NOMO-1 treated with DMSO at 0.1 percent for 48 hours (cell line): ENCODE measurements at regions not wholly inside any gene's neighbourhood (a gene's known extent, or its start where the extent isn't known, plus 50 kb on each side); places are given as distances from the start of the nearest gene placed in this dataset.

Source experiments
- DNase-seq: peaks from one replicate; lab custom pipeline; 2025; ENCODE audit not compliant: unreplicated experiment; lab: John Stamatoyannopoulos, UW

DNA sequence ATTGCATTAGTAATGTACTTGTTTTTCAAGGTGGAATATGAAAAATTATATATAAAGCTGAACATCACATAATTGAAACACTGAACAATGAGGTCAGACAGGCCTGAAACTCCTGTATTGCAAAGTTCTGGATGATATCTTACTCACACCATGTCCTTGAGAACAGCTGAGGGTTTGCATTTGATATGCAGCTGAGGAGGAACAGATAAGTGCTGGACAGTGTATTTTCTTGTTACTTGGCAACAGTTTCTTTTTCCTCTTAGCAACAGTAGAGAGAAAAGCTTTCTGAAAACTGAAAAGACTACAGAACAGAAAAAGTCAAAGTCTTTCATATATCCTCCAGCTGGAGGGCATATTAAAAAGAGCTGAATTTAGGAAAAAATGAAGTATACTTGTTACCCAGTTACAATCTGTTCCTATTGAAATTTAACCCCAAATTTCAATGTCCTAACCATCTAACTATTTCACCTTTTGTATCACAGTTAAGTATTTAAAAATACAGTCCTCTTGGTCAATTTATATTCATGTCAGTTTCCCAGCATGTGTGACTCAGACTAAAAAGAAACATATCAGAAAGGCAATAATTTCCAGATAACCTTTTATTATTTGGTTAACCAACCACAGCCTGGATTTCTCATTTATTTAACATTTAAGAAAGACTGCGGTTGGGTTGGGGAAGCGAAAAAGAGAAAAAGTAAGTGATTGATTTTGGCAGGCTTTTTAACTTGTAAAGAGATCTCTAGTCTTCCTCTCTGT lies 733.0 kb upstream of the DPPA4 start:
- DNase-seq, result no peak

- DNase-seq, result no peak
Observed at GRCh38 chr3:110074095-110074494, 736.7 kb upstream of the DPPA4 start.

- DNase-seq, result no peak
Observed at GRCh38 chr3:110077093-110077492, 739.7 kb upstream of the DPPA4 start.

GRCh38 chr3:110093411-110093810 lies 756.1 kb upstream of the DPPA4 start:
- no peak for DNase-seq

DNA sequence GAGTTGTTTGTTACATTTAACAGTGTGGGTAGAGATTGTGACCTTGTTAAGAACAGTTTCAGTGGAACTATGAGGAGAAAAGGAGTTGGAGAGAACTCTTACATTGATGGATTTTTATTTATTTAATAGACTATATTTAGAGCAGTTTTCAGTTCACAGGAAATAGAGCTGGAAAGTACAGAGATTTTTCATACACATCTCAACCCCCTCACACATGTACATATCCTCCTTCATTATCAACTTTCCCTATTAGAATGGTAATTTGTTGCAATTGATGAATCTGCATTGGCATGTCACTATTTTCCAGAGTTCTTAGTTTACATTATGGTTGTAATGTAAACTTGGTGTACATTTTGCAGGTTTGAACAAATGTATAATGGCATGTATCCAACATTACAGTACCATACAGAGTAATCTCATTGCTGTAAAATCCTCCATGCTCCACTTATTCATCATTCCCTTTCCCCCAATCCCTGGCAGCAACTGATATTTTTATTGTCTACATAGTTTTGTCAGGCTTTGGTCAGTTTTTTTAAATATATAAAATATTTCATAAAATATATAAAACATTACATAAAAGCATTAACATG lies 756.6 kb upstream of the DPPA4 start:
- DNase-seq, result no peak

GRCh38 chr3:110099711-110100110 lies 762.4 kb upstream of the DPPA4 start:
- DNase-seq, result no peak

- DNase-seq, result no peak
Observed at GRCh38 chr3:110101361-110101760, 764.0 kb upstream of the DPPA4 start.

DNA sequence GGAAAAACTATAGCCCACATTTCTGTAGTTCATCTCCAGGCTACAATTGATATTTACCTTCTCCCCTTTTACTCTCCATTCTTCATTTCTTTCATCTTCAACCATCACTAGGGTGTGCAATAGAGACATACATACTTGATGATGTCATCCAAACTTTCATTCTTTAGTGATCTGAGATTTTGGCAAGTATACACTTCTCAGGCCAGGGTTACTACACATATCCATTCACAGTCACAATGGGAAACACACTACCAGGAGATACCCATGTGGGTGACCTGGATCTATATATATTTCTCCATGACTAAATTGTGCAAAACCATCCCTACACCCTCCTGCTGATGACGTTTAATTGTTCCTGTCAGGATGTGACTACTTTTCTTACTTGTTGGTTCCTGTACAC lies 769.5 kb upstream of the DPPA4 start:
- no peak for DNase-seq

- DNase-seq, result no peak
Observed at GRCh38 chr3:110123946-110124345, 786.6 kb upstream of the DPPA4 start.

- DNase-seq, result no peak
Observed at GRCh38 chr3:110126065-110126464, 788.7 kb upstream of the DPPA4 start.

GRCh38 chr3:110133971-110134370 lies 796.6 kb upstream of the DPPA4 start:
- DNase-seq, result no peak

DNA sequence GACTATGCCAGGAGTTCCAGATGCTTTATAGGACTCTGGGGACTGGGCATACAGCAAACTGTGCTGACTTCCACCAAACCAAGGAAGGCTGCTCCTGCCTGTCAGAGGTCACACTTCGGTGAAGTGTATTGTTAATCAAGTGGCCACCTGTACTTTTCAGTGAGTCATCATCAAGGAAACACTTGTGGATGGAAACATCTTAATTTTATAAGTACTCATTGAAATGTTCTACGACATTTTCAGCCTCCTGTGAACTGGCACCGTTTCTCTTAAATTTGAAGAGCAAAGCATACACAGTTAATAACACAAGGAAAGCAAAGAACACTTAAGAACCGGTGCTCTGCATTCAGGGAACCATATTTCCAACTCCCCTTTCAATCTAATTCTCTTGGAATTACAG lies 801.7 kb upstream of the DPPA4 start:
- DNase-seq, result no peak

- no peak for DNase-seq
Observed at GRCh38 chr3:110139821-110140220, 802.5 kb upstream of the DPPA4 start.

GRCh38 chr3:110149763-110150162 lies 812.4 kb upstream of the DPPA4 start:
- no peak for DNase-seq

DNA sequence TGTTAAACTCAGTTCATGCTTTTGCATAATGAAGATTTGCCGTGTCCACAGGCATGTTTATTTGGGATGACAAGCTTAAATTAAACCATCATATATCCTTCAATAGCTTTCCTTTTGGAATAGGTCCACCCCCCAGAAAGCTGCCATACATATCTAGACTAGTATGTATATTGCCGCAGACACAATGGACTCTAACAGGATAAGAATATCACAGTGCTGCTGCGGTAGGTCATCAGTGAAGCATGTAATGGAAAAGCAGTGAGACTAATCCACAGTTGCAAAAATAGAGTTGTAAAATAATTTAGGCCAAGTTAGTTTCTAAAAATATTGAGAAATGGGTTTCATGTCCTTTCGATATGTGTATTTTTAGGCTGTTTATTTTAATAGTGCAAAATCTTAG lies 819.9 kb upstream of the DPPA4 start:
- DNase-seq, result no peak

DNA sequence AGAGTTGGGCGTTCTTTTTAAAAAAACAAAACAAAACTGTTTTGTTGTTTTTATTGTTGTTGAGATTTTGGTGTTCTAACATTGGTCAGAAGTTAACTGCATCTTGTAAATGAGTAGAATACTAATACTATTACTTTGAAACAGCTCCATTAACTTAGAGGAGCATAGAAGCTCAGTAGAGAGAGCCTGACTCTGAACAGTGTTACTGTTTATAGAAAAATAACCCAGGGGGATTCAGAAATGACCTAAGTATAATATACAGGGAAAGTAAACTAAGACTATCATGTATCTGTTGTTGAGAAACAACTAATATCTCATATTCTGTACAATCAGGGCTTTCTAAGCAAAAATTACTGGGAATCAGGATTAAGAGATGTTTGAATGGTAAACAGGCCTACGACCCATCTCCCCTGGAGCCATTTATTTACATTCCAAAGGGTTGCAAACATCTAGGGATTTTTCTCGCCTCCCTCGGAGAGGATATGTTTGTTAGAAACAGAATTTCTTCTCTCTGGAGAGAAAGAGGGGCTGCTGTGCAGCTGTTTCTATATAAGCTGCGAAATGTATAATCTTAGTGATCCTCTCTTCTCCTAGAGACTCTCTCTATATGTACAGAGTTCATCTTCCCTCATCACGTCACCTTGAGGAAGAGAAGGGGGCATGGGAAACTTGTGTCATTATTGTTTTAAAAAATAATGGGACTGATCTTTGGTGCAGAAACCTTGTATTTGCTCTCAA lies 827.5 kb upstream of the DPPA4 start:
- no peak for DNase-seq

DNA sequence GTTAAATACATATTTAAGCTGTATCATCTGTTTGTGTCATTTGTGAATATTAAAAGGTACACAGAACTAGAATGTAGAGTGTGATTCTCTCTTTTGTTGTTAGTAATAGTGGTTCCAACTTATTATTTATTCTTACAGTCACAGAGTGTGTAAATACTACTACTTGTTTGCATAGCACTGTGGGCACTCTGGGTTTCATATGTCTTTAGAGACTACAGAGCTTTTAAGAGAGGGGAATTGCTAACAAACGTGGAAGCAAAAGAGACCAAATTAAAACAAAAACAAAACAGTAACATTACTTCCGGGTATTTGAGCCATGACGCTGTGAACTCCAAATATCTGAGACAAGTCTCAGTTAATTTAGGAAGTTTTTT lies 828.0 kb upstream of the DPPA4 start:
- DNase-seq, result no peak

DNA sequence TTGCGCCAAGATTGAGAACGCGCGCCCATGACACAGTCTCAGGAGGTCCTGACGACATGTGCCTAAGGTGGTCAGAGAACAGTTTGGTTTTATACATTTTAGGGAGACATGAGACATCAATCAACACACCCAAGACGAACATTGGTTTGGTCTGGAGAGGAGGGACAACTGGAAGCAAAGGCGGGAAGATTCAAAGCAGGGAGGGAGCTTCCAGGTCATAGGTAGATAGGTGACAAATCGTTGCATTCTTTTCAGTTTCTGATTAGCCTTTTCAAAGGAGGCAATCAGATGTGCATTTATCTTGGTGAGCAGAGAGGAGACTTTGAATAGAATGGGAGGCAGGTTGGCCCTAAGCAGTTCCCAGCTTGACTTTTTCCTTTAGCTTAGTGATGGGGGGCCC lies 828.4 kb upstream of the DPPA4 start:
- no peak for DNase-seq

- no peak for DNase-seq
Observed at GRCh38 chr3:110166791-110167190, 829.4 kb upstream of the DPPA4 start.

DNA sequence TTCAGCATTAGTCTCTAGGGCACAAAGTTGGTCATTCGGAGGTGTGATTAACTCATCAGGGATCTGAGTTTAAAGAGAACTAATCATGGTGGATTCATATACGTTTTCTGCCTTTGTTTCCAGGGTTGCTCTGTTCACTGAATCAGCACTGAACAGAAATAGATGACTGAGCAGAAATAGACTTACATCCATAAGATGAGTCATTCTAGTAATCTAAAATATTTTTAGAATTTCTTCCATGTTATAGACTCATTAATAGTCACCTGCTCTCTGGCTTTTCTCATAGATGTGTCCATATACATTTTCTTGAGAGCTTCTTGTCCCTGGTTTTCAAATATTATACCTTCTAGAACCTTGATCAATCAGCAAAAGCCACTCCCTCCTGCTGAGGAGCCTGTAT lies 837.6 kb upstream of the DPPA4 start:
- no peak for DNase-seq

- no peak for DNase-seq
Observed at GRCh38 chr3:110178965-110179364, 841.6 kb upstream of the DPPA4 start.

DNA sequence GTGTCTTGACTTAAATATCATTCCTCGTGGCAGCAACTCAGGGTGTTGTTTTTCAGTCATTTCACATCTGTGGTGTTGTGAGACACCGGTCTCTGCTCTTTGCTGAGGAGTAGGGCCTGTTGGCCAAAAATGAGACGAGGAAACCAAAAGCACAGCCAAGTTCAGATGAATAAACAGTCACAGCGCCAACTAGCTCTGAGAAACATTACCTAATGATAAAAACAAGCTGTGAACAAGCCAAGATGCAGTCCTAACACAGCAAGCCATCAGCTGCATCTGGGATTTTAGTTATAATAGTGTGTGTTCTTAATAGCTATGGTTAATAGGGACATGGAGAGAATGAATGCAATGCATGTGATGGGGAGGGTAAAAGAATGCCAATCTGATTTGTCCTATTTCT lies 843.4 kb upstream of the DPPA4 start:
- DNase-seq, result no peak
